Amniotic stem cell (primary cell): ENCODE measurements at regions not wholly inside any gene's neighbourhood (a gene's known extent, or its start where the extent isn't known, plus 50 kb on each side); places are given as distances from the start of the nearest gene placed in this dataset.
A peak's percentile ranks its signal among the peaks of the same experiment; 100 is the strongest.
"Not testable (repeated sequence)": the region's sequence is repeated elsewhere in the genome, so short reads cannot be mapped to it uniquely, and the experiment has no call there.

ENCODE experiments used
- DNase-seq: peaks from one replicate; lab custom pipeline; 2025; lab: John Stamatoyannopoulos, UW

DNA sequence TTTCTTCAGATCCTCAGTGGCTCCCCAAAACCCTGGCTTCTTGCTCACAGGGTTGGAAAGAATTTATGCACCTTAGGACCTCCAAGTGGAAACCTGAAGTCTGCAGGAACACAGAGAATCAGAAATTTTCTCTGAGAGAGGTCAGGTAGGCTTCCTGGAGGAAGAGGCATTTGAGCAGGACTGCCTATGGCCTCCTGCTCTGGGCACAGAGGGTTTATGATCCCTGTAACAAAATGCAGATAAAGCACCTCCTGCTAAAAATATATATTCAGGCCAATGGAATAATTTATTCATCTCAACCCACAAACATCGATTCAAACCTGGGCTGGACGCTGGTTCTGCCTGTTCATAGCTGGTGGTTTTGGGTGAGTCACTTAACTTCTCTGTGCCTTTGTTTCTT lies 68.1 kb upstream of the FGF3 start:
- no peak for DNase-seq

DNA sequence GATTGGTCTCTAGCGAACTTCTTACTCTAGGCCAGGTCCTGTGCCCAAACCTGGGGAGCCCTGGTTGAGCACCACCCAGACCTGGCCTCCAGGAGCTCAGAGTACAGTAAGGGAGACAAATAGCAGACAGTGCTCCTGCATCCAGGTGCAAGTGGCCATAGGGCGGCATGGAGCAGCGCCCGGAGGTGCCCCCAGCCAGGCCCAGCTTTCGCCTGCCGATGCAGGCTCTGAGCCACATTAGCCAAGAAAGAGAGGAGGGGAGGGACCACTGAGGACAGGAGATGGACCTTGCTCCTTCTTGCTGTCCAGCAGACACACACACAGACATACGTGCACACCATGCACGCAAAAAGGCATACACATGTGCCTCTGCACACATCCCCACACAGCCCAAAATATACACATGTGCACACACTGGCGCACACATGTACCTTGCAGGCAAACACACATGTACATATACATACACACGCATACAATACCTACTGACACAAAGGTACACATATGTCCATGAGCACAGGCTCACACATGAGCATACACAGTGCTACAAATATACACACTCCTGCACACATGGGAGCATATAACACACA lies 68.7 kb upstream of the FGF3 start:
- no peak for DNase-seq

DNA sequence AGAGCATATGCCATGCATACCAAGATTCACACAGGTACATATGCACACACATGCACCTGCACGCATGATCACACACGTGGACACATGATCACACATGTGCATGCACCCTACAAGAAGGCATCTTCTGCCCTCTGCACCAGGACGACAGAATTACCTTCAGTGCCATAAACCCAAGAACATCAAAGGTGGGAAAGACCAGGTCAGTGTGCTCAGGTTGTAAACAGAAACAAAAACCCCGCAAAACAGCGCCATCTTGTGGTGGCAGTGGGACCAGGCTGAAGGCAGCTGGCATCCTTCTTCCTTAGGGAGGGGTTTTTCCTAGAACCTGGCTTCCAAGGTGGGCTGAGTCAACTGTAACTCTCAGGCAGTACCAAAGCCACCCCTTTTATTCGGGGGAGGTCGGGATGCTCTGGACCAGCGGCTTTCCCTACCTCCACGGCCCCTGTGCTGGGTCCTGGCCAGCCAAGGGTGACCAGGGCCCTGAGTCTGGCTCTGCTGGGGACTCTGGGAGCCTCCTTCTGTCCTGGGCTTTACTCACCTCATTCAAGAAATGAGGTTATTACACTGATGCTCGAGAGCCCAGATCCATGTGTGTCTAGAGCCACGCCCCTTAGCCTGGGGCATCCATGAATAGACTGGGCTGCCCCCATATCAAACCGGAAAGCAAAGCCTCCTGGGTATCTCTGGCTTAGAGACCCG lies 69.4 kb upstream of the FGF3 start:
- peak; percentile 36 for DNase-seq

DNA sequence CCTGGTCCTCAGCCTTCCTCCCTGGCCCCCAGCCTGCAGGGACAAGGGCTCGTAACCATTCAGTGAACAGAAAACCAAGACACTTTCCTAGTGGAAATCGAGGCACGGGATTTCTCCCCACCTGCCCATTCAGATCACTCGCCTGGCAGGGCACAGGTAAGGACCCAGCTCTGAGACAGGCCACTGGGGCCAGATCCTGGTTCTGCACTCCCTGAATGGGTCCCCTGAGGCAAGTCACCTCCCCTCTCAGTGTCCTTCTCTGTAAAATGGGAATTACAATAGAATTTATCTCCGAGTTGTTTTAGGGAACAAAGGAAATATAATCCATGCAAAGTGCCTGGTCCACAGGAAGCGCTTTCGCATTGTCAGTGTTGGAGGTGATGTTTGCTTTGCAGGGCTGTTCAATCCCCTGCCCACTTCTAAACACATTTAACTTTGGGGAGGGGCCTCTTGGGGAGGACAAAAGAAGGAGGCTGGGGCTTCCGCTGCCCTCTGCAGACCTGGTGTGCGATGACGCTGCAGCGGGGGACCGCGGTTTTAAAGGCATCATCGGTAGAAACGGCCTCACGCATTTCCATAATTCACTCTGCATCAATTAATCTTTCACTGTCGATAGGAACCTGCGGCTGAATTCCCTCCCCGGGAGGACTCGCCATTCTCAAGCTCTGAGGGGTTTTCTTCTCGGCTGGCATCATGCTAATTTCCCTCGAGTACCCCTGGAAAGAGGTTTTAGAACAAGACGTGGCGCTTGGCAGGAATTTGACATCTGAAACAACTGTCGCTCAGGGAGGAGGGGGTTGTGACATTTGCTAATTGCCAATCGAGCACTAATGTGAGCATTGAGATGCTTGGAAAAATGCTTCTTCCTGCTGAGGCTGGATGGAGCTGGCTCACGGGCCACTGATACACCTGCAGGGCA lies 70.4 kb upstream of the FGF3 start:
- DNase-seq, result no peak

DNA sequence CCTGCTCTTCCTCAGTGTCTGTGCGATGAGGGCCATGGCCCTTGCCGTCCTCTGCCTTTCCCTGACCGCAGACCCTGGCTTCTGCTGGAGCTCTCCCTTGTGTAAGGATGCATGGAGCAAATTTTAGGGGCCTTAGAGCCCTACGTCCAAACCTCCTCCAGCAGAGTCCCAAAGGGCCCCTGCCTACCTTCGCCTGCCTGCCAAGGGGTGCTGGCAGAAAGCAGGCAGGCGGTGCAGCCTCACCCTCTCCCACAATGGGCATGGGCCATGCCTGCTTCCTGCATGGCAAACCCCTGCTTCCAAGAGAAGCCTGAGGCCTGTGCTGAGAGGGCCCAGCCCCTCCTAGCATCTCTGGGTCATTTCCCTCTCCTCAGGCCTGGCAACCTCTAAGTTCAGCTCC lies 71.3 kb upstream of the FGF3 start:
- no peak for DNase-seq

DNA sequence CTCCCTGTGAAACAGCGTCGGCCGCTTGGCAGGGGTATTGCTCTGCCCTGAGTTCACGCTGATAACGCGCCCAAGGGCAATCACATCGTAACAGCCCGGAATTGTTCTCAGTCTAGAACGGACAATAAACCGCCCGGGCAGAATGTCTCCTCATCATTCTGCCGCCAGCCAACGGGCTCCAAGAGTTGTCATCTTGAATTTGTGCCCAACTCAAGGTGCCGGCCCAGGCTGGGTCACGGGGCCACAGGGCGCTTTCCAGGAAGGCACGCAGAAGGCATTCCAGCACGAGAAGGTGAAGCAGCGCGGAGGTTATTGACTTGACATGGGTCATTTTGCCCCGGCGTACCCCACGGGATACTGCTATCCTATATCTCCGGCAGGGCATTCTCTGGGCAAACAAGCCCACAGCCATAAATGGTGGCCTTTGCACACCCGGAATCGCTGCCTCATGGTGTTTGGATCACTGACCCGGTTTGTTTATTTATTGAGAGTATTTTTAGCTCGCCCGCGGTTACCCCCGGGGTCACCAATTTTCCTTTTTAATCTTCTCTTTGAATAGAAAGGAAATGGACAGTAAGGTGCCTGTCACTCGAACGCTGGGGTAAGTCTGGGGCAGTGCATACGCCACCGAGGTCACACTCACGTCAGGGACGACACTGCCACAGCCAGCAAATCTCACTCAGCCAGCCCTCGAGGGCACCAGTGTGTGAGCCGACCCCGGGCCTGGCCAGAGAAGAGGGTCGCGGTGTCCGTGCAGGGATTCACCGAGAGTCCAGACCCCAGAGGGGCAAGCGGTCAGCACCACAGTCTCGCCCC lies 72.4 kb upstream of the FGF3 start:
- DNase-seq, result no peak

DNA sequence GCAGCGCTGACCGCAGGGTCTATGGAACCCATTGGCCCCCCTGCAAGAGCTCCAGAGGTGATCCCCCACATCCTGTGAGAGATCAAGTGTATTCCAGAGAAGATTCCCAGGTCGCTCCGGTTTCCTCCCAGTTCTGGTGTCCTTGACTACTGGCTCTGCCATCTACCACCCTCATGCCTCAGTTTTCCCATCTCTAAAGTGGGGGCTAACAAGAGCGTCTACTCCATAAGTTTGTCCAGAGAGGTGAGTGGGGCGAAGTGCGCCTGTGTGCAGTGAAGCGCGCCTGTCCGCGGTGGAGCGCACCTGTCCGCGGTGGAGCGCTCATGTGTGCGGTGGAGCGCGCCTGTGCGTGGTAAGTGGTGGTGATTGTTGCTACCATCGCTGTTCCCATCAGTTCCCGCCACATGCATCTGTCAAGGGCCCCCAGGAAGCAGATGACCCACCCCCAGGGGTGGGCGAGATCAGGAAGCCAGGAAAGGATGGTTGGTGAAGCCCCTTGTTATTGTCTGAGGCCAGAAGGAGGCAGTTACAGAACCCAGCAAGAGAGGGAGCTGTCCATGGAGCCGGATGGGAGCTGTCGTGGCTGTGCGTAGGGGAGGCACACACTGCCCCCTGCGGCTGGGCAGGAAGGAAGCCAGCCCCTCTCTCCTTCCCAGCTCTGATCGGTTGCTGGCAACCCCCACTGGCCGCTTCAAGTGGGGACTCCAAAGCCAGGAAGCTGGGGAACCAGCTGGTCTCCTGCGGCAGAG lies 73.2 kb upstream of the FGF3 start:
- no peak for DNase-seq

DNA sequence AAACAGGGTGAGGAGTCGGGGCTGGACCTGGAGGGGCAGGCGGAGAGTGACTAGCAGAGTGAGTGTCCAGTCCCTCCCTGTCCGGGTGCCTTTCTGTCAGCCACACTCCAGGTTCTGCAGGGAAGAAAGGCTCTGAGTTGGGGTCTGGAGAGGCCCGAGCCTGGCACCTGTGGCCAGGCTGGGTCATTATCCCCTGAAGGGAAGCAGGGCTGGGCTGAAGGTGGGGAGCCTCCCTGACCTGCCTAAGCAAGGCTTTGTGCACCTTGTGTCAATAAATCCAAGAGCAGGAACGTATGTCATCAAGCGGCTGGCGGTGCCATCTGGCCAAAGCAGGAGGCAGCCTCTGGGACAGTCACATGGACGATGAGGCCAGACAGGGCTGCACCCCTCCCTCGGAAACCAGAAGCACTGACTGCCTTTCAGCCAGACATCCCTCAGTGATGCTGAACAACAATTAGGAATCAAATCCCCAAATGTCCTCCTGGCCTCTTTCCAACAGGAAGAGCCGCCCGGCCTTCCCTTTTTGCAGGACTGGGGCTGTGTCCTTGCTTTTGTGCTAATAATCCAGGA lies 73.9 kb upstream of the FGF3 start:
- no peak for DNase-seq

DNA sequence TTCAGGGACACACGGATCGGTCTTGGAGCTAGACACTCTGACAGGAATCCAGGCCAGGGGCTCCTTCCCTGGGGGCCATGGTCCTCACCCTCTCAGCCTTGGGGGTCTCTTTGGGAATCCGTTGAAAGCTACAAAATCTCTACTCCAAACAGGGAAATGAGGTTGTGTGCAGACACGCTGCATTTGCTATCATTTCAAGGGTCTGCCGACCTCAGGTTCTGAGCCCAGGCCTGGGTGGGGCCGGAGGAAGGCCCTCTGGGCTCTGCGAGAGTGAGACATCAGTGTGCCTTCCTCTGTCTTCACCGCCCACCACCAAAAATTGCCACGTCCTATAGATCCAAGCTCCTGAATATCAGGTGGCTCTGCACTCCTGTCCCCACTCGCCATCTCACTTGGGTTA lies 74.4 kb upstream of the FGF3 start:
- no peak for DNase-seq

DNA sequence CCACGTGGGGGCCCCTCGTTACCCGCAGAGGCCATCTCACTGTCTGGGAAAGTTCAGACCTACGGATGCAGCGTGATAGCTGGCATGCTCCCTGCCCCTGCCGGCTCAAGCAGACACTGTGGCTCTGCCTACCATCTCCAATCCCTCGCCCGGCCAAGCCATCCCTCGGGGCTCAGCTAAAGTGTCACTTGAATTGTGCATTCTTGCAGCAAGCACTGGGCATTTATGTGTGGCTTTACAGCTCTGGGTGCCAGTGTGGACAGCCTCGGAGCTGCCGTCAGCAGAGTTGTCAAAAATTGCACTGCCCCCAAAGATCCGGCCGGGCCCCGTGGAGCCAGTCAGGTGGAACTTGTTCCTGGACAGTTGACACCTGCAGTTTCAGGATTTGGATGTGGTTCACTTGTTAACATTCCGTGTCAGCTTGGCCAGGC lies 75.0 kb upstream of the FGF3 start:
- DNase-seq, result no peak

DNA sequence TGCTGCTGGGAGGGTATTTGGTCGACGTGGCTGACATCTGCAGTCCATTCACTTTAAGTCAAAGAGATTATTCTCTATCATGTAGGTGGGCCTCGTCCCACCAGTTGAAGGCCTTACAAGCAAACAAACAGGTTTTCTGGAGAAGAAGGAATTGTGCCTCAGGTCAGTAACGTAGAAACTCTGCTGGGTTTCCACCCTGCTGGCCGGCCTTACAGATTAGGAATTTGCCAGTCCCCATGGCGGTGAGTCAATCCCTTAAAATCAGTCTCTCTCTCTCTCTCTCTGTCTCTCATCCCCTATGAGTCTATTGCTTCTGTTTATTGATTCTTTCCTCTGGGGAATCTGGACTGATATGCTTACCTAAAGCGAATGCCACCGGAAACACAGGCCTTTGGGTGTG lies 75.4 kb upstream of the FGF3 start:
- no peak for DNase-seq

DNA sequence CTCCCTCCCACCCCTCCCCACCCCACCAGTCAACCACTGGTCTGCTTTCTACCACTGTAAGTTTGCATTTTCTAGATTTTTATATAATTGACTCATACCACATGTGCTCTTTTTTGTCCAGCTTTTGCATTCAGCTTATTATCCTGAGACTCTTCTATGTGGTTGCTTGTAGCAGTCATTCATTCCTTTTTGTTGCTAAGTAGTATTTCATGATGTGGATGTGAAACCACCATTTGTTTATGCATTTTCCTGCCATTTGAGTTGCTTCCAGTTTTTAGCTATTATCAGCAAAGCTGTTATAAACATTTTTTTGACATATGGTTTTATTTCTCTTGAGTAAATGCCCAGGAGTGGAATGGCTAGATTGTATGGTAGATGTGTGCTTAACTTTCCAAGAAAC lies 77.0 kb upstream of the FGF3 start:
- no peak for DNase-seq

DNA sequence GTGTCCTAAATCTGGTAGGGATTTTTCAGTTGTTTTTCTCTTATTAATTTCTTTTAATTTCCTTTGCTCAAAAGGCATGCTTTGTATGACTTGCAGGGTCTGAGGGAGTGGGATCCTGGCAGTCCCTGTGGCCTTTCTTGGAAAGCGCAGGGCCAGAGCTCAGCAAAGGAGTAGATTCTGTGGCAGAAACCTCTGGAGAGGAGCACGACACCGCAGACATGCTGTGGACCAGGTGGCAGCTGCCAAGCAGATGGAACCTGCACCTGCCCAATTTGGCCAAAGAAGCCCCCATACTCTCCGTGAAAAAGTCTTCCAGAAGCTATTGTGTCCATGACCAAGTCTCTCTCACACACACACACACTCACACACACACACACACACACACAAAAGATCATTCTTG lies 78.9 kb upstream of the FGF3 start:
- no peak for DNase-seq

DNA sequence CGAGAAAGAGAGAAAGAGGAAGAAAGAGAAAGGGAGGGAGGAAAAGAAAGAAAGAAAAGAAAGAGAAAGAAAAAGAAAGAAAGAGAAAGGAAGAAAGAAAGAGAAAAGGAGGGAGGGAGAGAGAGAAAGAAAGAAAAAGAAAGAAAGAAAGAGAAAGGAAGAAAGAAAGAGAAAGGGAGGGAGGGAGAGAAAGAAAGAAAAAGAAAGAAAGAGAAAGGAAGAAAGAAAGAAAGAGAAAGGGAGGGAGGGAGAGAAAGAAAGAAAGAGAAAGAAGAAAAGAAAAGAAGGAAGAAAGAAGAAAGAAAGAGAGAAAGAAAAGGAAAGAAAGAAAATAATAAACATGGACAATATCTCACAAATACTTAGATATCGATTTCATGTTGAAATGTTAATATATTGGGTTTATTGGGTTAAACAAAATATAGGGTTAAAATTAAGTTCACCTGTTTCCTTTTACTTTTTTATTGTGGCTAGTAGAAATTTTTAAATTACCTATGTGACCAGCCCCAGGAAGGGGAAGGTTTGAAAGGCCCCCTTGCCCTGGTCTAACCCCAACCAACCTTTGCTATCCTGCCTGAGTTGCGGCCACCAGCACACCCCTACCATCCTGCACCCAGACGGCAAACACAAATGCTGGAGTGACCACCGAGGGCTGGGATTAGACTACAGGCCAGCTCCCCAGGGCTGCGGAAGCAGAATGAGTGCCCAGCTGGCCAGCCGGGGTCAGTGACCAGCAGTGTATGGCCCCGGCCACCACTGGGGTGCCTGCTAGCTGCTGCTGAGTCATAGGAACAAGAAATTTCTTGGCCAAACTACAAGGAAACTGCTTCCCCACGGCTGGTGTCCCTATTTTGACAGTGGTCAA lies 81.0 kb upstream of the FGF3 start:
- no peak for DNase-seq

DNA sequence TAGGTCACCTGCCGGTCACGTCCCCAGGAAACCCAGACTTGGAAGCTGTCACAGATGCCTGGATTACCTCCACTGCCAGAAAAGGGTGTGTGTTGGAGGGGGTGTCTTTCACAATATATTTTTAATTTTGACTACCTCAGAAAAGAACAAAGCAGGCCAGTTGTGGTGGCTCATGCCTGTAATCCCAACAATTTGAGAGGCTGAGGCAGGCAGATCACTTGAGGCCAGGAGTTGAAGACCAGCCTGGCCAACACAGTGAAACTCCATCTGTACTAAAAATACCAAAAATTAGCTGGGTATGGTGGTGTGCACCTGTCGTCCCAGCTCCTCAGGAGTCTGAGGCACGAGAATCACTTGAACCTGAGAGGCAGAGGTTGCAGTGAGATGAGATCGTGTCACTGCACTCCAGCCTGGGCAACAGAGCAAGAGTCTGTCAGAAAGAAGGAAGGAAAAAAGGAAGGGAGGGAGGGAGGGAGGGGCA lies 81.6 kb upstream of the FGF3 start:
- DNase-seq, result not testable (repeated sequence)

DNA sequence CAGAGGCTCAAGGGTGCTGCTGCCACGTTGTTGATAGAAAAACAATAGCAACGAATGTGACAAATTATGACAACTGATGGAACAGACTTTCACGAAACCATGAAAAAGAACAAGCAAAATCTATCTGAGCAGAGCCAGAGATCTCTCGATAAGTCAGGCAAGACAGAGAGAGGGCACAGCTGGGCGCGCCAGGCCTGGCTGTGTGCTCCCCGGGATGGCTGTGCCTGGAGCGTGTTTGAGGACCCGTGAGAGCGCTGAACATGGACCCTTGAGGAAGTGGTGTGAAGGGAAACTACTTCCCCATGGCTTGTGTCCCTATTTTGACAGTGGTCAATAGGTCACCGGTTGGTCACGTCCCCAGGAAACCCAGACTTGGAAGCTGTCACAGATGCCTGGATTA lies 83.1 kb upstream of the FGF3 start:
- no peak for DNase-seq

DNA sequence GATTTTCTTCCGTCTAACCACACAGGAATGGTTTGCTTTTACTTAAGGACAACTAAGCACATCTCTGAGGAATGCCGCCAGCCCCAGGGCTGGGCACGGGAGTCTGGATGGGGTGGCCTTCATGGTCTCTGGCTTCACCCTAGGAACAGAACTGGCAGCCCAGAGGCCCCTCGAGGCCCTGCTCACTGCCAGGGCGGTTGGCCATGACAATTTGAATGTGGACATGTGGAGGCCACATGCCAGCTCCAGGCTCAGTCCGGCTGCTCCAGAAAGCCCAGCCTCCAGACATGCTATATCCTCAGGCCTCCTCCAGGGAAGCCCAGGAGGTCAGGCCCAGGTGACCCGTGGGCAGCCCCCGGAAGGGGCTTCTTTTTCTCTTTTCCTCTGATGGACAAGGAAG lies 84.0 kb upstream of the FGF3 start:
- no peak for DNase-seq

DNA sequence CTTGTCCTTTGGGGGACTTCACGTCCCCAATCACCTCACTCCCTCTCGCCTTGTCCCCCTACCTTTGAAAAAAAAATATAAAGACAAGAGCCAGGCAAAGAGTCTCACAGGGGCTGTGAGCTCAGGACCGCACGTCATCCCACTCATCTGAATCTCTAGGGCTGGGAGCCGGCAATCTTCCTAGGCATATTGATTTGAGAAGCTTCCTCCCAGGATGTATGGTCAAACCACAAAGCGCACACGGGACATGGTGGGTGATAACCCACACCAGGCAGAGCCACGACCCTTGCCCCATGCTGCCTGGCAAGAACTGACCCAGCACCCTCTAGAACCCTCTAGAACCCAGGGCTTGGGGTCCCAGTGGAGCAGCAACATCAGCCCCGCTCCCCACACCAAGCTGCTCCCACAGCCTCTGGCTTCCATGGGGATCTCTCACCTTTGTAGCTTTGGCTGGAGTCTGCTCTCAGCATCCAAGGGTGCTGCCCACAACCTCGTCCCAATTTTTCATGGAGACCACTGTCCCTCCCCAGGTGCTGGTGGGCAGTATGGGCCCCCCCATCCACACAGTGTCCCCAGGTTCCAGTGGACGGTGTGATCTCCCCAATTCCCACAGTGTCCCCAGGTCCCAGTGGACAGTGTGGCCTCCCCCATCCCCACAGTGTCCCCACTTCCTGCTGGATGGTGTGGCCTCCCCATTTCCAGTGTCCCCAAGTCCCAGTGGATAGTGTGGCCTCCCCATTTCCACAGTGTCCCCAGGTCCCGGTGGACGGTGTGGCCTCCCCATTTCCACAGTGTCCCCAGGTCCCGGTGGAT lies 85.2 kb upstream of the FGF3 start:
- DNase-seq, result no peak

DNA sequence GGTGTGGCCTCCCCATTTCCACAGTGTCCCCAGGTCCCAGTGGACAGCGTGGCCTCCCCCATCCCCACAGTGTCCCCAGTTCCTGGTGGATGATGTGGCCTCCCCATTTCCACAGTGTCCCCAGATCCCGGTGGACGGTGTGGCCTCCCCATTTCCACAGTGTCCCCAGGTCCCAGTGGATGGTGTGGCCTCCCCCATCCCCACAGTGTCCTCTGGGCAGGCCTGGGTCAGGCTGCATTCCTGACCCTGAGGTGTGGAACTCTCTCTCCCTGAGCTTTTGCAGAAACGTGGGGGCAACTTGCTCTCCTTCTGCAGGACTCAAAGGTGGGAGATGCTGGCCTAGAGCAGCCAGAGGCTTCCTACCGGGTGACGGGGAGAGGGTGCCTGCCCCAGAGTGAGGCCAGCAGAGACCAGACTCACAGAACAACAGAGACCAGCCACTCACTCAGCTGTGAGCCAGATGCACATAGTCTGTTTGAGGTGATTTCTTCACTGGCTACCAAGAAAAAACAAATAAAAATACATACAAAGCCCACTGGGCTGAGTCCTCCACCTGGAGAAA lies 85.8 kb upstream of the FGF3 start:
- DNase-seq, result no peak
